Smooth muscle cell (in vitro differentiated cells): ENCODE measurements at regions not wholly inside any gene's neighbourhood (a gene's known extent, or its start where the extent isn't known, plus 50 kb on each side); places are given as distances from the start of the nearest gene placed in this dataset.

Experiments used
- DNase-seq: peaks from one replicate; lab custom pipeline; 2025; ENCODE audit not compliant: unreplicated experiment; lab: John Stamatoyannopoulos, UW
- H2AFZ ChIP-seq: fragments of 200-600 bp; sonication (generic); 2 replicates; pipeline ENCODE4 v1.6.0; 2016; ENCODE audit warnings: antibody characterized with exemption, low read depth, mild to moderate bottlenecking
- H3F3A ChIP-seq: fragments of 200-600 bp; sonication (generic); 2 replicates; pipeline ENCODE4 v1.6.0; 2017; ENCODE audit warnings: antibody characterized with exemption, low read depth
- H3K27ac ChIP-seq: fragments of 200-600 bp; sonication (generic); 2 replicates; pipeline ENCODE4 v1.5.1; 2016; ENCODE audit warnings: low read depth, mild to moderate bottlenecking
- H3K27me3 ChIP-seq: fragments of 200-600 bp; sonication (generic); 2 replicates; pipeline ENCODE4 v1.6.1; 2016; ENCODE audit warnings: low read depth, mild to moderate bottlenecking
- H3K36me3 ChIP-seq: fragments of 200-600 bp; sonication (generic); 2 replicates; pipeline ENCODE4 v1.5.1; 2016; ENCODE audit warnings: low read depth
- H3K4me1 ChIP-seq: fragments of 200-600 bp; sonication (generic); 2 replicates; pipeline ENCODE4 v1.5.1; 2016; ENCODE audit warnings: low read depth
- H3K4me2 ChIP-seq: fragments of 200-600 bp; sonication (generic); 2 replicates; pipeline ENCODE4 v1.6.0; 2016; ENCODE audit warnings: mild to moderate bottlenecking
- H3K4me3 ChIP-seq: fragments of 200-600 bp; sonication (generic); 2 replicates; pipeline ENCODE4 v1.5.1; 2016; ENCODE audit warnings: mild to moderate bottlenecking
- H3K79me2 ChIP-seq: fragments of 200-600 bp; sonication (generic); 2 replicates; pipeline ENCODE4 v1.6.0; 2016; ENCODE audit warnings: low read depth, mild to moderate bottlenecking
- H3K9ac ChIP-seq: fragments of 200-600 bp; sonication (generic); 2 replicates; pipeline ENCODE4 v1.6.0; 2016; ENCODE audit warnings: low read depth
- H3K9me3 ChIP-seq: fragments of 200-600 bp; sonication (generic); replicated peaks from 2 replicates; pipeline ENCODE4 v1.5.1; 2016; ENCODE audit warnings: low read depth
- H4K20me1 ChIP-seq: fragments of 200-600 bp; sonication (generic); 2 replicates; pipeline ENCODE4 v1.6.0; 2016; ENCODE audit warnings: low read depth
- WGBS: methylation state at CpG from one replicate; pipeline ENCODE4 v1.1.7; 2016; ENCODE audit warnings: low lambda C conversion rate; 5-methylcytosine and 5-hydroxymethylcytosine counted together
- TF ChIP-seq, protein P1 (sequence below): fragments of 200-600 bp; sonication (generic); IDR thresholded peaks from 2 replicates; pipeline ENCODE4 v1.5.1; 2017; ENCODE audit warnings: borderline replicate concordance, mild to moderate bottlenecking, antibody characterized with exemption; ENCODE audit not compliant: insufficient read depth, poor library complexity, severe bottlenecking

DNA sequence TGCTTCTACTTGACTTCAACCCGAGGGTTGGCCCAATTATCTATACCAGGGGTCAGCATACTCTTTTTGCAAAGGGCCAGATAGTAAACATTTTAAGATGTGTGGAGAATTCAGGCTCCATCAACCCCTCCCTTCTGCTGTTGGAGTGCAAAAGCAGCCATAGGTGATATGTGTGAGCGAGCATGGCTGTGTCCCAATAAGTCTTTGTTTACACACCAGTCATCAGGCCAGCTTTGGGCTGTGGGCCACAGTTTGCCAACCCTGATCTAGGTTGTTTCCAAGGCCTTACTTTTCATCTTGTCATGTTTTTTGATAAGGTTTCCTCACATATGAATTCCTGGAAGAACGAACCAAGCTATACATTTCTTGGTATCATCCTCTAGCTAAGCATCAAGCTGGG is 136.9 kb upstream of the VIPR2 start:
- TF ChIP-seq, protein P1, sequence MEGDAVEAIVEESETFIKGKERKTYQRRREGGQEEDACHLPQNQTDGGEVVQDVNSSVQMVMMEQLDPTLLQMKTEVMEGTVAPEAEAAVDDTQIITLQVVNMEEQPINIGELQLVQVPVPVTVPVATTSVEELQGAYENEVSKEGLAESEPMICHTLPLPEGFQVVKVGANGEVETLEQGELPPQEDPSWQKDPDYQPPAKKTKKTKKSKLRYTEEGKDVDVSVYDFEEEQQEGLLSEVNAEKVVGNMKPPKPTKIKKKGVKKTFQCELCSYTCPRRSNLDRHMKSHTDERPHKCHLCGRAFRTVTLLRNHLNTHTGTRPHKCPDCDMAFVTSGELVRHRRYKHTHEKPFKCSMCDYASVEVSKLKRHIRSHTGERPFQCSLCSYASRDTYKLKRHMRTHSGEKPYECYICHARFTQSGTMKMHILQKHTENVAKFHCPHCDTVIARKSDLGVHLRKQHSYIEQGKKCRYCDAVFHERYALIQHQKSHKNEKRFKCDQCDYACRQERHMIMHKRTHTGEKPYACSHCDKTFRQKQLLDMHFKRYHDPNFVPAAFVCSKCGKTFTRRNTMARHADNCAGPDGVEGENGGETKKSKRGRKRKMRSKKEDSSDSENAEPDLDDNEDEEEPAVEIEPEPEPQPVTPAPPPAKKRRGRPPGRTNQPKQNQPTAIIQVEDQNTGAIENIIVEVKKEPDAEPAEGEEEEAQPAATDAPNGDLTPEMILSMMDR = no peak
- WGBS = 81% methylated on average over 3 of the region's 3 CpGs

DNA sequence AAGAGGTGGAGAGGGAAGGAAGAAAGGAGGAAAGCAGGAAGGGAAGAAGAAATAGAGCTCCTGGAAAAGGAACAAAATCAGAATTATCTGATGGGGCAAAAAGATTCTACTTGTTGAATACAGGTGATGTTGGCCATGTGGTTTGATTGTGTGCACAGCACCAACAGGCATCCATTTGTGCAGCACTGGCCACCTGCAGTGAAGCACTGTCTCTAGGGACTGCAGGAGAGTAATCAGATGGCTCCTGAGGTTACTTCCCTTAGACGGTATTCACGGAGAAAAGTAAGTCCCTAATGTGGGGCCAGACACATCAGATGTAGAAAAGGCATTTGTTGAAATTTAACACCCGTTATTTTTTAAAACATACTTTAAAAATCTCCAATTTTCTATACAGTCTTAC is 135.3 kb upstream of the VIPR2 start:
- H2AFZ ChIP-seq = no peak overlapping the region
- H3K27ac ChIP-seq = no peak overlapping the region
- no peaks in the 10 kb centered on the region for H4K20me1 ChIP-seq
- peaks cover 5% of the 10 kb centered on the region for H3K9me3 ChIP-seq
- H3K27me3 ChIP-seq = no peaks in the 10 kb centered on the region
- no peak overlapping the region for H3K9ac ChIP-seq
- no peaks in the 10 kb centered on the region for H3F3A ChIP-seq
- TF ChIP-seq, protein P1 = no peak
- WGBS = 70% methylated on average over 3 of the region's 3 CpGs
- H3K36me3 ChIP-seq = no peaks in the 10 kb centered on the region
- H3K79me2 ChIP-seq = no peaks in the 10 kb centered on the region
- DNase-seq = no peak
- no peak overlapping the region for H3K4me3 ChIP-seq
- no peak overlapping the region for H3K4me2 ChIP-seq
- no peaks in the 10 kb centered on the region for H3K4me1 ChIP-seq

More for the DNA sequence above, 136.9 kb upstream of the VIPR2 start:
- Histone ChIP-seq H4K20me1 (no peaks in the 10 kb centered on the region), H3K4me1 (no peaks in the 10 kb centered on the region), H3K27ac (no peak overlapping the region), H3K9ac (no peak overlapping the region), H3K79me2 (no peaks in the 10 kb centered on the region), H3F3A (no peaks in the 10 kb centered on the region), H2AFZ (no peak overlapping the region), H3K4me3 (no peak overlapping the region), H3K4me2 (no peak overlapping the region), H3K9me3 (no peaks in the 10 kb centered on the region), H3K27me3 (no peaks in the 10 kb centered on the region), H3K36me3 (no peaks in the 10 kb centered on the region)
- no peak for DNase-seq

DNA sequence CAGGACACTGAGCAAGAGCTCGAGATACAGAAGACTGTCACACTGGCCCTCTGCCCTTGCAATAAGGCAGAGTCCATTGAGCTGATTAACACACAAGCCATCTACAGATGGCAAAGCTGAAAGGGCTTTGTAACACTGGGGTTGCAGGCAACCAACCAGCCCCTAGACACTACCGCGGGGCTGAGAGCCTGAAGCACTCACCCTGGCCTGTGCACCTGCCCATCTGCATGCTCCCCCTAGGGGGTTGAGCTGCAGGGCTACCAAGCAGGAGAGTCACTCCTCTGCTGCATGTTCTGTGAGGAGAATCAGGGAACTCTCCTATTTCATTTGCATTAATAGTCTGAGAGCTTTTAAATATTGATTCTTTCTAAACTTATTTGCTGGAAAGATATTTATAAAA is 128.1 kb upstream of the VIPR2 start:
- H3K4me2 ChIP-seq = no peak overlapping the region
- 83% methylated on average over 3 of the region's 3 CpGs for WGBS
- no peaks in the 10 kb centered on the region for H3K79me2 ChIP-seq
- peaks cover 15% of the 10 kb centered on the region for H3K9me3 ChIP-seq
- H4K20me1 ChIP-seq = no peaks in the 10 kb centered on the region
- no peak overlapping the region for H3K4me3 ChIP-seq
- no peaks in the 10 kb centered on the region for H3K4me1 ChIP-seq
- no peaks in the 10 kb centered on the region for H3K36me3 ChIP-seq
- no peaks in the 10 kb centered on the region for H3K27me3 ChIP-seq
- no peak overlapping the region for H3K27ac ChIP-seq
- H3K9ac ChIP-seq = no peak overlapping the region
- no peaks in the 10 kb centered on the region for H3F3A ChIP-seq
- TF ChIP-seq, protein P1 = no peak
- no peak for DNase-seq
- H2AFZ ChIP-seq = no peak overlapping the region

DNA sequence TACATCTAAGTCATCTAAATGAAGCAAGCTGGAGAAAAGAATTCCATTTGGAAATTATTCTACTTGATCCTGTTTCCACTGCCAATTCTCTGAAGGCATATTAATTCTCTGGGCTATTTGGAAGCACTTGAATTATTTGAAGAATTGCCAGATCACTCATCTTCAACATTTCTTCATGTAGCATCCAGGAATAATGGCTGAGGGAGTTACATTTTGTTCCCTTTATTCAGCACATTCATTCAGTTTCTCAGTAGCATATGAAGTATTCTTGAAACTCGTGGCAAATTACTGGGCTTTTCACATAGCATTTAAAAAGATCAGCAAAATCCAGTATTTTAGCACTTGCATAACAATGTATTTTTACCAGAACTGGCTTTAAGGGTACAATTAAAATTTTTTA is 127.1 kb upstream of the VIPR2 start:
- no peak overlapping the region for H3K9ac ChIP-seq
- H3K9me3 ChIP-seq = peaks cover 15% of the 10 kb centered on the region
- H3K36me3 ChIP-seq = no peaks in the 10 kb centered on the region
- no peaks in the 10 kb centered on the region for H4K20me1 ChIP-seq
- no peak for DNase-seq
- no peak overlapping the region for H2AFZ ChIP-seq
- TF ChIP-seq, protein P1 = no peak
- WGBS = 48% methylated on average over 1 of the region's 1 CpG
- no peaks in the 10 kb centered on the region for H3F3A ChIP-seq
- H3K4me3 ChIP-seq = no peak overlapping the region
- H3K4me1 ChIP-seq = no peaks in the 10 kb centered on the region
- no peak overlapping the region for H3K27ac ChIP-seq
- H3K79me2 ChIP-seq = no peaks in the 10 kb centered on the region
- no peak overlapping the region for H3K4me2 ChIP-seq
- no peaks in the 10 kb centered on the region for H3K27me3 ChIP-seq
